Endothelial cell of umbilical vein (primary cell): ENCODE measurements at regions not wholly inside any gene's neighbourhood (a gene's known extent, or its start where the extent isn't known, plus 50 kb on each side); places are given as distances from the start of the nearest gene placed in this dataset.

ENCODE experiments used
- BruUV-seq: library from RNA; stranded (reverse); fragments of 400-500 nt; replicated peaks from 2 replicates; lab custom pipeline; 2021; lab: Mats Ljungman, UMichigan
- CTCF ChIA-PET: fragments of 300-600, 350-600 bp; sonication (Branson Sonifier 250); formaldehyde crosslinking; loops from one replicate; lab custom pipeline; 2021; ENCODE audit warnings: antibody characterized with exemption, inconsistent platforms; lab: Charles Lee
- POLR2A ChIA-PET: fragments of 300-600, 350-600 bp; sonication (Branson Sonifier 250); formaldehyde crosslinking; loops from one replicate; lab custom pipeline; 2021; ENCODE audit warnings: antibody characterized with exemption, inconsistent platforms; lab: Charles Lee
- DNase-seq: peaks from one replicate; pipeline ENCODE4 v3.0.0-alpha.2; 2011; ENCODE audit warnings: low read depth, low spot score
- FAIRE-seq: peaks from 2 replicates; lab custom pipeline; 2011; peaks lifted over from hg19 to GRCh38; lab: Jason Lieb, UNC
- H2AFZ ChIP-seq: 2 replicates; pipeline ENCODE4 v1.6.0; 2012; ENCODE audit warnings: low read depth, low read length, control low read depth, inconsistent platforms
- H3K27ac ChIP-seq: 2 replicates; pipeline ENCODE4 v1.5.1; 2011; ENCODE audit warnings: low read depth, mild to moderate bottlenecking, control low read depth, low read length, moderate library complexity; ENCODE audit not compliant: insufficient read depth
- H3K27me3 ChIP-seq, 2 experiments: 2 replicates each; pipeline versions ENCODE4 v1.6.0 to v1.6.1; 2011; ENCODE audit warnings: low read length in 2 of 2, mixed read lengths in 1 of 2; ENCODE audit not compliant: control insufficient read depth in 2 of 2, insufficient read depth in 2 of 2
- H3K36me3 ChIP-seq, 2 experiments: 2 replicates in 1 of 2; 3 replicates in 1 of 2; pipeline ENCODE4 v1.5.1; 2011; ENCODE audit warnings: low read length in 2 of 2, mild to moderate bottlenecking in 1 of 2, moderate library complexity in 1 of 2; ENCODE audit not compliant: control insufficient read depth in 2 of 2, insufficient read depth in 2 of 2; ENCODE audit errors: extremely low read depth in 1 of 2
- H3K4me1 ChIP-seq: 3 replicates; pipeline ENCODE4 v1.5.1; 2011; ENCODE audit warnings: mild to moderate bottlenecking, low read length; ENCODE audit not compliant: control insufficient read depth, insufficient read depth; ENCODE audit errors: extremely low read depth
- H3K4me2 ChIP-seq: 2 replicates; pipeline ENCODE4 v1.6.1; 2011; ENCODE audit warnings: low read length, control low read depth, mixed read lengths; ENCODE audit not compliant: insufficient read depth
- H3K4me3 ChIP-seq, 3 experiments: fragments of 200-600 bp in 1 of 3; sonication (generic), shearing (Covaris generic) in 1 of 3; replicated peaks in 1 of 3; 2 replicates each; pipeline ENCODE4 v1.5.1; 2011 to 2016; ENCODE audit warnings: control low read depth in 3 of 3, low read length in 3 of 3, mild to moderate bottlenecking in 2 of 3, inconsistent platforms in 1 of 3, low read depth in 1 of 3, moderate library complexity in 1 of 3; ENCODE audit not compliant: insufficient read depth in 1 of 3
- H3K79me2 ChIP-seq: 2 replicates; pipeline ENCODE4 v1.6.0; 2012; ENCODE audit warnings: low read length, inconsistent platforms; ENCODE audit not compliant: control insufficient read depth, insufficient read depth
- H3K9ac ChIP-seq: replicated peaks from 2 replicates; pipeline ENCODE3; 2011; ENCODE audit warnings: low read length, control low read depth; ENCODE audit not compliant: insufficient read depth; ENCODE audit errors: extremely low read depth
- H3K9me1 ChIP-seq: replicated peaks from 3 replicates; pipeline ENCODE4 v1.6.0; 2011; ENCODE audit warnings: mild to moderate bottlenecking, low read length; ENCODE audit not compliant: control insufficient read depth, insufficient read depth; ENCODE audit errors: extremely low read depth
- H3K9me3 ChIP-seq: replicated peaks from 2 replicates; pipeline ENCODE4 v1.5.1; 2012; ENCODE audit warnings: low read length, inconsistent platforms; ENCODE audit not compliant: control insufficient read depth, insufficient read depth
- H4K20me1 ChIP-seq: replicated peaks from 2 replicates; pipeline ENCODE3; 2011; ENCODE audit warnings: mild to moderate bottlenecking, low read length; ENCODE audit not compliant: control insufficient read depth, insufficient read depth; ENCODE audit errors: extremely low read depth
- EZH2 ChIP-seq: IDR thresholded peaks from 2 replicates; pipeline ENCODE4 v1.6.1; 2012; ENCODE audit warnings: borderline replicate concordance, low read depth, mild to moderate bottlenecking, moderate library complexity, low read length, inconsistent platforms; ENCODE audit not compliant: severe bottlenecking
- FOS ChIP-seq: IDR thresholded peaks from 2 replicates; pipeline ENCODE4 v1.6.1; 2011; ENCODE audit warnings: mild to moderate bottlenecking, low read length, moderate library complexity, borderline replicate concordance; ENCODE audit not compliant: insufficient read depth
- JUN ChIP-seq: IDR thresholded peaks from 2 replicates; pipeline ENCODE4 v1.6.1; 2011; ENCODE audit warnings: borderline replicate concordance, low read depth; ENCODE audit not compliant: insufficient read length, insufficient read depth
- MYC ChIP-seq: IDR thresholded peaks from one replicate; pipeline ENCODE4 v1.6.1; 2011; ENCODE audit warnings: mild to moderate bottlenecking, low read depth, low read length
- POLR2A ChIP-seq: IDR thresholded peaks from 2 replicates; pipeline ENCODE4 v1.6.1; 2012; ENCODE audit warnings: low read depth, mild to moderate bottlenecking, control low read depth, low read length
- POLR2AphosphoS5 ChIP-seq: IDR thresholded peaks from 2 replicates; pipeline ENCODE4 v1.6.1; 2012; ENCODE audit warnings: low read depth, mild to moderate bottlenecking, control low read depth, low read length, moderate library complexity; ENCODE audit not compliant: insufficient read depth
- dilution Hi-C: fragments of 300-500 bp; cut with MboI; formaldehyde crosslinking; loops from one replicate; pipeline ENCODE4 v1.15.0; 2019; ENCODE audit warnings: low sequenced_read_pairs; ENCODE audit not compliant: extremely low pct_ligation_motif_present
- intact Hi-C: fragments of 100-400 bp; cut with micrococcal nuclease; formaldehyde crosslinking; loops from one replicate; pipeline ENCODE4 v1.10.0; 2022
- TF ChIP-seq, protein P1 (sequence below): IDR thresholded peaks from 2 replicates; pipeline ENCODE4 v1.6.1; 2011; ENCODE audit not compliant: insufficient read depth, insufficient read length

DNA sequence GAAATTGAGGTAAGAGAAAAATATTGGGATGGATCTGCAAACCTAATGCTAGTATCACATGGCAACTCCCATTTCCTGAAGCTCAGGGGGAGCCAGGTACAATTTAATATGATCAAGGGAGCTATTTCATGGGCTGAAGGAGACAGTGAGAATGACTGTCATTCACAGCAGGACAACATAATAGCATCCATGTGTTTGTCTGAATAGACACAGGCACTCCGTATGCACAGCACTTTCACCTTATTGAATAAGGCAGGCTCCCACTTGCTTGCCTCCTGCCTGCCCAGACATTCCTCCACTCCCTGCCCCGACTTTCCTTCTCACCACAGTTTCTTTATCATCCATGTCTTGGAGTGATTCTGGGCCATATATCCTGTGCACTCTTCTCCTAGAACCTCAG, 156.6 kb upstream of the SLC24A5 start:
- H3K9ac ChIP-seq: no peak overlapping the region
- H2AFZ ChIP-seq: no peak overlapping the region
- H3K9me3 ChIP-seq: no peaks in the 10 kb centered on the region
- dilution Hi-C loops (no loop called here), intact Hi-C loops (no loop called here)
- FAIRE-seq (no peak), DNase-seq (no peak)
- no peaks in the 10 kb centered on the region for H3K36me3 ChIP-seq
- no peak overlapping the region for H3K4me2 ChIP-seq
- CTCF ChIA-PET: interaction anchor here (1.0 kb wide), 1 partner anchor 252 kb away, joined by 3 read pairs; no protein-coding TSS in a partner anchor
- POLR2A ChIA-PET: no interaction called here
- no peaks in the 10 kb centered on the region for H3K4me1 ChIP-seq
- H3K27me3 ChIP-seq: peaks cover 3 to 4% of the 10 kb centered on the region in 2 experiments
- no peak for TF ChIP-seq JUN
- TF ChIP-seq MYC: no peak
- no peak for TF ChIP-seq POLR2AphosphoS5
- no peak for TF ChIP-seq EZH2
- TF ChIP-seq, protein P1, sequence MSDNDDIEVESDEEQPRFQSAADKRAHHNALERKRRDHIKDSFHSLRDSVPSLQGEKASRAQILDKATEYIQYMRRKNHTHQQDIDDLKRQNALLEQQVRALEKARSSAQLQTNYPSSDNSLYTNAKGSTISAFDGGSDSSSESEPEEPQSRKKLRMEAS: no peak
- H3K79me2 ChIP-seq: no peaks in the 10 kb centered on the region
- no peaks in the 10 kb centered on the region for H4K20me1 ChIP-seq
- H3K4me3 ChIP-seq: no peak overlapping the region
- BruUV-seq: no TSS peak
- no peaks in the 10 kb centered on the region for H3K9me1 ChIP-seq
- H3K27ac ChIP-seq: no peak overlapping the region

DNA sequence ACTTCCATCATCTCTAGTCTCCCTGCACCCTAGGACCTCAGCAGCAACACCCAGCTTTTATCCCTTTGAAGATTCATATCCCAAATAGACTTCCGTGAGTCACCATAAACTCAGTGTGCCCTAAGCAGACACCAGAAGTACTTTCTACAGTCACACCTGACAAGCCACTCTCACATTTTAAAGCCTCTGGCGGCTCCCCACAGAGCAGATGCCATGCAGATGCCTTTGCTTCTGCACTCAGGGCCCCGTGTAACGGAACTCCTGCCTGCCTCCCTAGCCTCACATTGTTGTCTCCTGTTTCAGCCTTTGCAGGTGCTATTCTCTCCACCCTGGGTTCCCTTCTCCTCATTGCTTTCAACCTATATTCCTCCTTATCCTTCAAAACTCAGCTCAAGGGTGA, 155.5 kb upstream of the SLC24A5 start:
- ChIA-PET CTCF (interaction anchor here (1.0 kb wide), 2 partner anchors 10 to 253 kb away, joined by 3 read pairs; no protein-coding TSS in a partner anchor), POLR2A (no interaction called here)
- Histone ChIP-seq H3K9me1 (no peaks in the 10 kb centered on the region), H3K27ac (no peak overlapping the region), H2AFZ (no peak overlapping the region), H3K79me2 (no peaks in the 10 kb centered on the region), H3K27me3 (peaks cover 3 to 4% of the 10 kb centered on the region in 2 experiments), H4K20me1 (no peaks in the 10 kb centered on the region), H3K36me3 (no peaks in the 10 kb centered on the region), H3K4me1 (no peaks in the 10 kb centered on the region), H3K9me3 (no peaks in the 10 kb centered on the region), H3K9ac (no peak overlapping the region), H3K4me2 (no peak overlapping the region), H3K4me3 (no peak overlapping the region)
- dilution Hi-C loops: no loop called here
- no TSS peak for BruUV-seq
- intact Hi-C loops: no loop called here
- FAIRE-seq (no peak), DNase-seq (no peak)
- TF ChIP-seq POLR2A: no peak
- TF ChIP-seq JUN: no peak
- TF ChIP-seq, protein P1: no peak
- no peak for TF ChIP-seq FOS
